ENCODE measurements at regions not wholly inside any gene's neighbourhood (a gene's known extent, or its start where the extent isn't known, plus 50 kb on each side); places are given as distances from the start of the nearest gene placed in this dataset.

GRCh38 chr7:8818406-8818805, 385.0 kb downstream of the NXPH1 start:
- no peak for TF ChIP-seq EZH2 (IDR thresholded peaks at IDR 0.05; ENCODE audit: borderline replicate concordance, low read depth, low read length, poor library complexity, severe bottlenecking)
- TF ChIP-seq, protein P1, sequence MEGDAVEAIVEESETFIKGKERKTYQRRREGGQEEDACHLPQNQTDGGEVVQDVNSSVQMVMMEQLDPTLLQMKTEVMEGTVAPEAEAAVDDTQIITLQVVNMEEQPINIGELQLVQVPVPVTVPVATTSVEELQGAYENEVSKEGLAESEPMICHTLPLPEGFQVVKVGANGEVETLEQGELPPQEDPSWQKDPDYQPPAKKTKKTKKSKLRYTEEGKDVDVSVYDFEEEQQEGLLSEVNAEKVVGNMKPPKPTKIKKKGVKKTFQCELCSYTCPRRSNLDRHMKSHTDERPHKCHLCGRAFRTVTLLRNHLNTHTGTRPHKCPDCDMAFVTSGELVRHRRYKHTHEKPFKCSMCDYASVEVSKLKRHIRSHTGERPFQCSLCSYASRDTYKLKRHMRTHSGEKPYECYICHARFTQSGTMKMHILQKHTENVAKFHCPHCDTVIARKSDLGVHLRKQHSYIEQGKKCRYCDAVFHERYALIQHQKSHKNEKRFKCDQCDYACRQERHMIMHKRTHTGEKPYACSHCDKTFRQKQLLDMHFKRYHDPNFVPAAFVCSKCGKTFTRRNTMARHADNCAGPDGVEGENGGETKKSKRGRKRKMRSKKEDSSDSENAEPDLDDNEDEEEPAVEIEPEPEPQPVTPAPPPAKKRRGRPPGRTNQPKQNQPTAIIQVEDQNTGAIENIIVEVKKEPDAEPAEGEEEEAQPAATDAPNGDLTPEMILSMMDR (conservative IDR thresholded peaks at IDR 0.05; ENCODE audit: low read depth, low read length): no peak
